ENCODE measurements at regions not wholly inside any gene's neighbourhood (a gene's known extent, or its start where the extent isn't known, plus 50 kb on each side); places are given as distances from the start of the nearest gene placed in this dataset.
"Not testable (repeated sequence)": the region's sequence is repeated elsewhere in the genome, so short reads cannot be mapped to it uniquely, and the experiment has no call there.

DNA sequence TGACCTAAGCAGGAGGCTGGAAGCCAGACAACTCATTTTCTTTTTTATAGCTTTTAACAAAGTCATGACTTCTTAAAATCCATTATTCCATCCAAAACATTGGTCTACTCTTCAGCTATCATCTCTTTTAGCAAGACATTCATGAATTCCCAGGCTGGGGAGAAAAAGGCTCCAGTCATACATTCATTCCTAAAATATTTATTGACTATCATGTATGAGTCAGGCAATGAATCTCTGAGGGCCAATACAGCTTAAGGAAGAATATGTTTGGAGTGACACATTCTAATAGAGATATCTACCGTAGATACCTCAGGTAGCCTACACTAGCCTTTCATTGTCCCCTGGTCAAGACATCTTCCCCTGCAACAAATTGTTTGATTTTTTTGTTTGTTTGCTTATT lies 196.4 kb upstream of the NANOGP8 start:
- DNase-seq: no peak

DNA sequence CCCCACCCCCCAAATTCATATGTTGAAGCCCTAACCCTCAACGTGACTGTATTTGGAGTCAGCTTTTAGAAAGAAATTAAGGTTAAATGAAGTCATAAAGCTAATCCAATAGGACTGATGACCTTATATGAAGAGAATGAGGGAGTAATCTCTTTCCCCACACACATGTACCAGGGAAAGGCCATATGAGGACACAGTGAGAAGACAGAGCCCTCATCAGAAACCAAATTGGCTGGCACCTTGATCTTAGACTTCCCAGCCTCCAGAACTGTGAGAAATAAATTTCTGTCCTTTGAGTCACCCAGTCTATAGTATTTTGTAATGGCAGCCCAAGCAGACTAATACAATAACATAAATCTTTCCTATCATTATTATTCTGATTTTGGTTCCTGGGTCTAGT lies 194.7 kb upstream of the NANOGP8 start:
- no peak for DNase-seq

DNA sequence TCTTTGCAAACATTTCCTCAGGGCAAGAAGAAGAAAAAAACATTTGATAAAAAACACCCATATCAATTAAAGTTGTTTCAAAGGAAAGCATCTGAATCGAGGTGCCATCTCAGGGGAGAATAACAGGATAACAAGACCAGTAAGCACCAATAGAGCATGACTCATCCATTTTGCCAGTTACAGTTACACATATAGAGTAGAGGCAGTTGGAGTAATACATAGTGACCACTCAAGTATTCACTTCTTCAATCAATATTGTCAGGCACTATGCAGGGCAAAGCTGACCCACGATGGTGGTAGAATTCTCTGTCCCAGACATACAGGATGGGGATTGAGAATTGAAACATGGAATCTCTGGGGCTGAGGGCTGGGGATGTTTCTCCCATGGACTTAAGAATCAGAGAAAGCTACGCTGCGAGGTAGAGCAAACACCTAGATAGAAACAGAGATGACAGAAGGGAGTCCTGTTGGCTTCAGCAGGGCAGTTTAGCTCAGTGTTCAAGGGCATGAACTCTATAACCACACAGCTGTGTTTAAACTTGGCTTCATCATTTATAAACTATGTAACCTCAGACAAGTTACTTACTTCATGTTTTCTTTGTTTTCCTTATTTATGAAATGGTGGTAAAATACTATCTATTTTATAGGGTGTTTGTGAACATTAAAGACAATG lies 186.4 kb upstream of the NANOGP8 start:
- DNase-seq: no peak

DNA sequence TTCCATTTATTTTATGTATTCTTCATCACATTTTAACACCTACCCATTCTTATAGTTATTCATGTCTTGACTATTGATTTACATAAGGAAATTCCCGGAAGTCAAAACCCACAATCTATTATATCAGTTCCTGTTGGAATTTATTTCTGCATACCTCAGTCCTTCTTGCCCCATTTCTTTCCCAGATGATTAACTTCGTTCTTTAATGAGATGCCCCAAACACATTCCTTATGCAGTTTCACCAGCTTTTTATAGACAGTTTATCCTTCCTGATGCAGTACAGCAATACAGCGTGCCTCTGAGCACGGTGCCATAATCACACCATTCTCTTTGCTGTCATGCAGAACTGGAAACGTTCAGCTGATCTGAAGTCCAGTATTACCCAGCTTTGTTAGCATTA lies 175.8 kb upstream of the NANOGP8 start:
- no peak for DNase-seq

DNA sequence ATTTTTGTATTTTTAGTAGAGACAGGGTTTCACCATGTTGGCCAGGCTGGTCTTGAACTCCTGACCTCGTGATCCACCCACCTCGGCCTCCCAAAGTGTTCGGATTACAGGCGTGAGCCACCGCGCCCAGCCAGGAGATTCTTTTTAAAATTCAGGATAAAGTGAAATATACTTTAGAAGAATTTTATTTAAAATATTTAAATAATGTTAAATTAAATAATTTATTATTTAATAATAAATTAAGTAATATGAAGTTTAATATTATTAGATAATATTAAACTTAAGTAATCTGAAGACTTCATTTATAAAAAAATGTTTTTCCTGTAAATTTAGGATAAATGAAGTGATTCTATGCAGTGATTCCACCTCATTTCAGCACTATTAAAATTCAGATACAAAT lies 175.2 kb upstream of the NANOGP8 start:
- DNase-seq: not testable (repeated sequence)

DNA sequence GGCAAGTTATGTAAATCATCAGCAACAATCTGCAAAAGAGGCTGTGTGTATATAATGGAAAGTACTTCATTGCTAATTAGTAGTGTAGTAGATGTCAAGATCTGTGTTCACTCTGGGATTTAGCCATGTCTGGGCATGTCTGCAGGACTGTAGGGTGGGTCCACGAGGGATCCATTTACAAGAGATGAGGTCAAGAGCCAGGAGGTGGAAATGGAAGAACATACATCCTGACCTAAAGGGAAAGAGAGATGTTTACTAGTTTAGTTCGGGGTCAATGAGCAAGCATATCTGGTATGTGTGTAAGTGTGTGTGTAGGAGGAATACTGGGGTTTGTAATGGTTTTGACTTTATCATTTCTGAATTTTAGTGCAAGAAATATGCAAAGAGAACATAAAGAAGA lies 171.5 kb upstream of the NANOGP8 start:
- no peak for DNase-seq

DNA sequence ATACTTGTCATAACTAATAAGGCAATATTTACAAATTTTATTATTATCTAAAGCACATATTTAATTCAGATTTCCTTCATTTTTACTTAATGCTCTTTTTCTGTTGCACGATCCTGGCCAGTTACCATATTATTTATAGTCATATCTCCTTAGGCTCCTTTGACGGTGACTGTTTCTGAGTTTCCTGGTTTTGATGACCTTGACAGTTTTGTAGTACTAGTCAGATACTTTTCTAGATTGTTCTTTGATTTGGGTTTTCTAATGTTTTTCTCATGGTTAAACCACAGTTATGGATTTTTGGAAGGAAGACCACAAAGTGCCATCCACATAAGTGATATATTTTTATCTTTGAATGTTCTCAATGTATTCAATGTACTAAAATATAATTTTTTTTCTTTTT lies 171.0 kb upstream of the NANOGP8 start:
- DNase-seq: no peak

DNA sequence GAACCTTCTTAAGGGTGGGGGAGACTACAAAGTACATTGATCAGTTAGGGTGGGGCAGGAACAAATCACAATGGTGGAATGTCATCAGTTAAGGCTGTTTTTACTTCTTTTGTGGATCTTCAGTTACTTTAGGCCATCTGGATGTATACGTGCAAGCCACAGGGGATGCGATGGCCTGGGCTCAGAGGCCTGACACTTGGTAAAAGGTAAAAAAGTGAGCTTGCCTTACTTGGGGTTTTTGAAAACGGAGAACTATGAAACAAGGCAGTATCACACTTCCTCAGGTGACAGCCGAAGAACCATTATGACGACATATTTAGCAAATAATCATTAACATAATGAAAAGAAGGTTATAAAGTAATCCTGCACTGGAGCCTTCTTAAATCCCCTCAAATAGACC lies 169.8 kb upstream of the NANOGP8 start:
- not testable (repeated sequence) for DNase-seq

GRCh38 chr15:35254062-35254461 lies 169.0 kb upstream of the NANOGP8 start:
- no peak for DNase-seq

DNA sequence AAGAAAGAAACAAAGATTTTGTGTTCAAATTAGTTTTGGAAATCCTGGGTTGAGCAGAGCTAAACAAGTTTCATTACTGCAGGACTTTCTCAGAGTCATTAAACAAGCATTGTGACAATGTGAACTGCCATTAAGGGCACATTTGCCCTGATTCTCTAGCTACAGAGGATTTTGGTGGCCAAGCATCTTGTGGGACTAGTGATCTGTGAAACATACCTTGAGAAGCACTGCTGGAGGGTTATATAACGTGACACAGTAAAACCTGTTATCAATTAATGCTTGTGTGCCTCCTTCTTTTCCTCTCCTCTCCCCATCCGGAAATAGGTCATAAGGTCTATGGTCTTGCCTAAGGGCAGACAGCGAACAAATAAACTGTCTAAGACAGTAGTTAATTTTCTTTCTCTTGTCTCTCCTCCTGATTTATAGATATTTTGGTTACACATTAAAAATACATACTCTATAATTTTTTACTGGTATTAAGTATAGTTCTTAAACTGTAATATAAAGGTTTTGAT lies 167.3 kb upstream of the NANOGP8 start:
- DNase-seq: no peak

DNA sequence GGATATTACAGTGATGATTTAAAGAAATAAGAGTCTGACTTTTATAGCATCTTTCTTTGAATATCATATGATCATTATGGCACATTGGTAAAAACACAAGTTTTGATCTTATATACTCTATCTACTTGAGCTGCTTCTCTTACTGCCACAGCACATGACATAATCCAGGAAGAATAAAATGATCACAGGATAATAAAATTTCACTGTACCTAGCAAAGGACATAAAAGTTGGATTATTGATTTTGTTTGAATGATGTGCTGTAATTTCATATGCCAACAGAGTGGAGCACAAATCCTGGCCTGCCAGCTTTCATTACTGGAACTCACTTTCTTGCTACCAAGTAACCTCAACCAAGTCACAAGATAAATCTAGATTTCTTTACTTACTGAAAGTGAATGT lies 162.1 kb upstream of the NANOGP8 start:
- DNase-seq: no peak

DNA sequence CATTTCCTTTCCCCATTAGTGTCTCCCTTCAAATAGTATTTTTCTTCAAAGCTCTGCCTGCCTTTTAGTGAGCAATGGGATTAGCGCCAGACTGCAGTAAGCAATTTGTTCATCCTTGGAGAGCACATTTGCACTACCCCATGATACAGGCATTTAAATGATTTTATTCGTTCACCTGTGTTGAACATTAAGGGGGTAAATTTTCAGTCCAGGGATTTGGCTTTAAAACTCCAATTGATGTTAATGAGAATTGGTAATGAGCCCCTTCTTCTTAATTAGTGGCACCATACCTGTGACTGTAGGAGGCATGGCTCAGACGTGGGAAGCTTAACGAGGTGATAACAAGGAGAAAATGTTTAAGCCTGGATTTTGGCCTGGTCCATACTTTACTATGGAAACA lies 161.4 kb upstream of the NANOGP8 start:
- no peak for DNase-seq

DNA sequence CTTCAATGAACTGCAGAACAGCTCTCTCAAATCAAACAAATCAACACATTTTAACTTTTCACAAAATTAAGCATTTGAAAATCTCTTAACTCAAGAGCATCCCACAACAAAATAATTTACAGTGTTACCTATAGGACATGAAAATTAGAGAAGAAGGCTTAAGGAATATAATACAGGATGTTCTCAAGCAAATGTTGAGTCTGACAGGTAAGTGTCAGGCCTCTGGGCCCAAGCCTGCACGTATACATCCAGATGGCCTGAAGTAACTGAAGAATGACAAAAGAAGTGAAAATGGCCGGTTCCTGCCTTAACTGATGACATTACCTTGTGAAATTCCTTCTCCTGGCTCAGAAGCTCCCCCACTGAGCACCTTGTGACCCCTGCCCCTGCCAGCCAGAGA lies 160.6 kb upstream of the NANOGP8 start:
- not testable (repeated sequence) for DNase-seq

DNA sequence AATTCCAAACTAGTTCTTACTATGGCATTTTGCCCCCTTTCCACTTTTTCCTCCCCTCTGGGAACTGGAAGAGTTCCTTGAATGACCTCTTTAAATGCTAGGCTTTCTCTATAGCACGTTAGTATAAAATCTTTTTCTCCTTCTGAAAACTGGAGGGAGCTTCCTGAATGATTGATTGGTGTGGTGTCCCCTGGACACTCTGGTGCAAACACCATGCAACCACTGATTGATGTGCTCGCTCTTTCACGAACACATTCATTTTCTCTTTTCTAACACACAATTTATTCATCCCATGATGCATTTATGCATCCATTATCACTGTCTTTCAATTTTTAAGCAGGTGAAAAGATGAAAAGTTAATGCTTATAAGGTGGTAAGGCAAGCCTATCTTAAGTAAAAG lies 159.1 kb upstream of the NANOGP8 start:
- no peak for DNase-seq

DNA sequence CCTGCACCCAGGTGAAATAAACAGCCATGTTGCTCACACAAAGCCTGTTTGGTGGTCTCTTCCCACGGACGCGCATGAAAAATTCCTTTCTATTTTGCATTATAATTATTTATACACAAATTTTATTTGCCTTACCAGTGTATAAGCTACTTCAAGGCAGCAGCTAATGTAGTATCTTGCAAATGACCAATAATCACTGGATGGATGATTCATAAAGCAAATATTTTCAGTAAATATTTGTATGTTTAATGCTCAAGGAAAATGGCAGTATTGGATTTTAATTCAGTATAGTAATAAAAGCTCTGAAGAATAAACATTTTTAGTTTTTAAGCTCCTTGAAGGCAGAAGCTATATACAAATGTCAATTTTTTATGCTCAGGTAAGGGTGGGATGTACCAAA lies 158.7 kb upstream of the NANOGP8 start:
- DNase-seq: no peak

DNA sequence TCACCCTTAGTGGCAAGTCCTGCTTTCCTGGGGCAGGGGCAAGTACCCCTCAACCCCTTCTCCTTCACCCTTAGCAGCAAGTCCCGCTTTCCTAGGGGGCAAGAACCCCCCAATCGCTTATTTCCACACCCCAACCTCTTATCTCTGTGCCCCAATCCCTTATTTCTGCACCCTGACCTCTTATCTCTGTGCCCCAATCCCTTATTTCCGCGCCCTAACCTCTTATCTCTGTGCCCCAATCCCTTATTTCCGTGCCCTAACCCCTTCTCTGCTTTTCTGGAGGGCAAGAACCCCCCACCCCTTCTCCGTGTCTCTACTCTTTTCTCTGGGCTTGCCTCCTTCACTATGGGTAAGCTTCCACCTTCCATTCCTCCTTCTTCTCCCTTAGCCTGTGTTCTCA lies 154.6 kb upstream of the NANOGP8 start:
- DNase-seq: not testable (repeated sequence)

- DNase-seq: not testable (repeated sequence)
These were observed 153.4 kb upstream of the NANOGP8 start for GRCh38 chr15:35238448-35238847.

GRCh38 chr15:35229085-35229484 lies 144.0 kb upstream of the NANOGP8 start:
- no peak for DNase-seq

DNA sequence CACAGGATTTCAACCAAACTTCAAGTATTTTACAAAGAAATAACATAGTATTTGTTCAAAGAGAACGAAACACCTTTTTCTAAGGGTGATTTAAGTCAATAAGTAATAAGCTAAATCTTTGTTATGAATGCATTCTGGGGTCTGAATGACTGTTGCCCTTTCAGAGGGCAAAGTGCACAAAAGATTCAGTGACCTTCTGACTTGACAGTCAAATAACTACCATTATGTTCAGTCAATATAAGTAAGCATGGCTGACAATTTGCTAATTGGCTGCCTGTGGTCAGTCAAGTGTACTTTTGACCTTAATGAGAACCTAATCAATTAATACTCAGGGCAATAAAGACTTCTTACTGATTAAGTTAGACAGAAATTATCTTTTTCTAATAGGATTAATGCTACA lies 133.1 kb upstream of the NANOGP8 start:
- DNase-seq: no peak

DNA sequence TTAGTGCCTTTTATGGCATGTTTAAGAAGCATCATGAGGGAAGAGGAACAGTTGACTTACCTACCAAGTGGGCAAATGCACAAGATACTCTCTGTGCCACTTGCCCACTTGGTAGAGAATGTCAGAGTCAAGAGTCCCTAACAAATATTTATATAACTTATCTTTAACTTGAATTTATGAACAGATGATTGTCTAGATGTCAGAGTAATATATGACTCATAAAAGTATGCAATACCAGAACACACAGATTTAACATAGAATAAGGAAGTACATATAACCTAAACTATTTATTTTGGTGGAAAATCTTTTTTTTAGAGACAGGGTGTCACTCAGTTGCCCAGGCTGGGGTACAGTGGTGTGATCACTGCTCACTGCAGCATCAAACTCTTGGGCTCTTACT lies 130.0 kb upstream of the NANOGP8 start:
- DNase-seq: no peak

GRCh38 chr15:35211240-35211902 lies 126.3 kb upstream of the NANOGP8 start:
- no peak for DNase-seq

DNA sequence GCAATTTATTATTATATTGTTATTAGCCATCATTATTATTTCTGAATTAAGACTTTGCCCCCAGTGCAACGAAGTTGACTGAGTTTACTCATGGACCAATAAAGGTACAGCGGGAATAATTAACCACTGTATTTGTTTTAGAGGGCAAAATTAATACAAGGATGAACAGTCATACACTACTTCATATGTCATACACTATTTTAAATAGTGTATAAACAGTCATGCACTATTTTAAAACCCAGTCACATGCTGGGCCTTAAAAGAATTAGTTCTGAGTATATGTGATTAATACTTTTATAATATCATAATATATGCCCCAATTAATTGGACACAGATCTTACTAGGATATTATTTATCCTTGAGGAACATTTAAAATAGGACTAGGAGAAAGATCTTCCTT lies 125.3 kb upstream of the NANOGP8 start:
- no peak for DNase-seq

- no peak for DNase-seq
These were observed 124.7 kb upstream of the NANOGP8 start for GRCh38 chr15:35209838-35210237.

GRCh38 chr15:35208353-35208752 lies 123.3 kb upstream of the NANOGP8 start:
- DNase-seq: no peak
